ENCODE measurements at regions not wholly inside any gene's neighbourhood (a gene's known extent, or its start where the extent isn't known, plus 50 kb on each side); places are given as distances from the start of the nearest gene placed in this dataset.

DNA sequence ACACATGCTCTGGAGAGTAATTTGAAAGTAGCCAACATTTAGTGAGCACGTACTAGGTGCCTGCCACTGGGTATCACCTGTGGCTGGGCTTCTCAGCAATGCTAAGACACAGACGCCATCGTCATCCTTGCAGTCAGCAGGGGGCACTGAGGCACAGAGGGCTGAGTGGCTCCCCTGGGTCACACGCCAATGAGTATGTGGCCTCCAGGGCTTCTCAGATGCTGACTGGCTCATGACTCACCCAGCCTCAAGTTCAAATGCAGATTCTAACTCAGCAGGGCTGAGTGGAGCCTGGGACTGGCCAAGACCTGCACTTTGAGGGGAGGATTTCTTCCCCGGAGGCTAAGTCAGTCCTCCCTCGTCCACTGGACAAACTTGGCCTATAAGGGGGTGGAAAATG lies 115.1 kb upstream of the CACNA1A start (continued):
- TF ChIP-seq, protein P1, sequence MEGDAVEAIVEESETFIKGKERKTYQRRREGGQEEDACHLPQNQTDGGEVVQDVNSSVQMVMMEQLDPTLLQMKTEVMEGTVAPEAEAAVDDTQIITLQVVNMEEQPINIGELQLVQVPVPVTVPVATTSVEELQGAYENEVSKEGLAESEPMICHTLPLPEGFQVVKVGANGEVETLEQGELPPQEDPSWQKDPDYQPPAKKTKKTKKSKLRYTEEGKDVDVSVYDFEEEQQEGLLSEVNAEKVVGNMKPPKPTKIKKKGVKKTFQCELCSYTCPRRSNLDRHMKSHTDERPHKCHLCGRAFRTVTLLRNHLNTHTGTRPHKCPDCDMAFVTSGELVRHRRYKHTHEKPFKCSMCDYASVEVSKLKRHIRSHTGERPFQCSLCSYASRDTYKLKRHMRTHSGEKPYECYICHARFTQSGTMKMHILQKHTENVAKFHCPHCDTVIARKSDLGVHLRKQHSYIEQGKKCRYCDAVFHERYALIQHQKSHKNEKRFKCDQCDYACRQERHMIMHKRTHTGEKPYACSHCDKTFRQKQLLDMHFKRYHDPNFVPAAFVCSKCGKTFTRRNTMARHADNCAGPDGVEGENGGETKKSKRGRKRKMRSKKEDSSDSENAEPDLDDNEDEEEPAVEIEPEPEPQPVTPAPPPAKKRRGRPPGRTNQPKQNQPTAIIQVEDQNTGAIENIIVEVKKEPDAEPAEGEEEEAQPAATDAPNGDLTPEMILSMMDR (IDR thresholded peaks at IDR 0.05 in 2 of 3, conservative IDR thresholded peaks at IDR 0.05 in 1 of 3; ENCODE audit: borderline replicate concordance in 1 of 3, insufficient read depth in 1 of 3, low read depth in 2 of 3, low read length in 2 of 3), result peak in 2 of 3 experiments; percentile 9 to 56; a peak in 1 of 6 replicates
- TF ChIP-seq EZH2phosphoT487 (IDR thresholded peaks at IDR 0.05; ENCODE audit: borderline replicate concordance) (no peak), SIN3A (IDR thresholded peaks at IDR 0.05; ENCODE audit: low read depth) (no peak), ZFX (IDR thresholded peaks at IDR 0.05) (no peak), CEBPB (IDR thresholded peaks at IDR 0.05; ENCODE audit: low read depth) (no peak), EZH2 (IDR thresholded peaks at IDR 0.05) (no peak), YY1 (IDR thresholded peaks at IDR 0.05; ENCODE audit: extremely low read depth, insufficient replicate concordance, low read depth, low read length) (no peak), ELF1 (IDR thresholded peaks at IDR 0.05; ENCODE audit: borderline replicate concordance, low read depth) (no peak), POLR2AphosphoS5 (IDR thresholded peaks at IDR 0.05; ENCODE audit: low read depth, low read length) (no peak), TCF7L2 (IDR thresholded peaks at IDR 0.05; ENCODE audit: borderline replicate concordance, extremely low read depth, insufficient read depth, insufficient read length) (no peak), ZNF274 (IDR thresholded peaks at IDR 0.05; ENCODE audit: low read depth, low read length) (no peak), SP1 (IDR thresholded peaks at IDR 0.05; ENCODE audit: low read depth) (peak; percentile 64), JUND (IDR thresholded peaks at IDR 0.05) (peak; percentile 82), SRF (IDR thresholded peaks at IDR 0.05; ENCODE audit: low read depth) (0 out of 2 replicates have a peak, but pooled peaks have one; percentile 36), FOSL1 (IDR thresholded peaks at IDR 0.05; ENCODE audit: low read depth) (peak; percentile 90)
- TF ChIP-seq, protein P2, sequence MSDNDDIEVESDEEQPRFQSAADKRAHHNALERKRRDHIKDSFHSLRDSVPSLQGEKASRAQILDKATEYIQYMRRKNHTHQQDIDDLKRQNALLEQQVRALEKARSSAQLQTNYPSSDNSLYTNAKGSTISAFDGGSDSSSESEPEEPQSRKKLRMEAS (IDR thresholded peaks at IDR 0.05), result peak; percentile 62
- TF ChIP-seq, protein P3, sequence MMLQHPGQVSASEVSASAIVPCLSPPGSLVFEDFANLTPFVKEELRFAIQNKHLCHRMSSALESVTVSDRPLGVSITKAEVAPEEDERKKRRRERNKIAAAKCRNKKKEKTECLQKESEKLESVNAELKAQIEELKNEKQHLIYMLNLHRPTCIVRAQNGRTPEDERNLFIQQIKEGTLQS (IDR thresholded peaks at IDR 0.05), result no peak
